ENCODE measurements at regions not wholly inside any gene's neighbourhood (a gene's known extent, or its start where the extent isn't known, plus 50 kb on each side); places are given as distances from the start of the nearest gene placed in this dataset.

- H3K9me3 ChIP-seq (ENCODE audit: control insufficient read depth in 2 of 2, insufficient read depth in 1 of 2, low read length in 1 of 2) = no peaks in the 10 kb centered on the region
- no peak overlapping the region for H3K4me3 ChIP-seq (ENCODE audit: low read length in 2 of 2)
- H3K4me1 ChIP-seq (ENCODE audit: control insufficient read depth in 2 of 2, insufficient read depth in 2 of 2, low read length in 2 of 2) = no peaks in the 10 kb centered on the region
- no peaks in the 10 kb centered on the region for H3K27me3 ChIP-seq (ENCODE audit: control insufficient read depth in 2 of 2, insufficient read depth in 1 of 2, low read length in 1 of 2)
- no peaks in the 10 kb centered on the region for H3K36me3 ChIP-seq (ENCODE audit: control insufficient read depth in 2 of 2, insufficient read depth in 2 of 2, low read length in 1 of 2)
- WGBS = 92% methylated on average over 8 of the region's 8 CpGs
- no peak for DNase-seq (ENCODE audit: low read depth in 6 of 9, low spot score in 9 of 9)
- H3K27ac ChIP-seq (ENCODE audit: low read depth in 1 of 2, low read length in 1 of 2) = no peak overlapping the region
These were observed 93.7 kb downstream of the SPTSSA start for GRCh38 chr14:34368115-34368970.

- Histone ChIP-seq H3K27ac (ENCODE audit: low read depth in 1 of 2, low read length in 1 of 2) (no peak overlapping the region), H3K27me3 (ENCODE audit: control insufficient read depth in 2 of 2, insufficient read depth in 1 of 2, low read length in 1 of 2) (no peaks in the 10 kb centered on the region), H3K4me1 (ENCODE audit: control insufficient read depth in 2 of 2, insufficient read depth in 2 of 2, low read length in 2 of 2) (no peaks in the 10 kb centered on the region), H3K4me3 (ENCODE audit: low read length in 2 of 2) (no peak overlapping the region), H3K36me3 (ENCODE audit: control insufficient read depth in 2 of 2, insufficient read depth in 2 of 2, low read length in 1 of 2) (no peaks in the 10 kb centered on the region), H3K9me3 (ENCODE audit: control insufficient read depth in 2 of 2, insufficient read depth in 1 of 2, low read length in 1 of 2) (no peaks in the 10 kb centered on the region)
- no peak for DNase-seq (ENCODE audit: low read depth in 6 of 9, low spot score in 9 of 9)
- 70% methylated on average over 5 of the region's 5 CpGs for WGBS
These were observed 96.6 kb downstream of the SPTSSA start for GRCh38 chr14:34365309-34365915.

GRCh38 chr14:34364201-34364600, 97.8 kb downstream of the SPTSSA start:
- no peak overlapping the region for H3K4me3 ChIP-seq (ENCODE audit: low read length in 2 of 2)
- H3K36me3 ChIP-seq (ENCODE audit: control insufficient read depth in 2 of 2, insufficient read depth in 2 of 2, low read length in 1 of 2) = no peaks in the 10 kb centered on the region
- H3K9me3 ChIP-seq (ENCODE audit: control insufficient read depth in 2 of 2, insufficient read depth in 1 of 2, low read length in 1 of 2) = no peaks in the 10 kb centered on the region
- DNase-seq (ENCODE audit: low read depth in 6 of 9, low spot score in 9 of 9) = no peak
- H3K27me3 ChIP-seq (ENCODE audit: control insufficient read depth in 2 of 2, insufficient read depth in 1 of 2, low read length in 1 of 2) = no peaks in the 10 kb centered on the region
- H3K27ac ChIP-seq (ENCODE audit: low read depth in 1 of 2, low read length in 1 of 2) = no peak overlapping the region
- 89% methylated on average over 6 of the region's 6 CpGs for WGBS
- no peaks in the 10 kb centered on the region for H3K4me1 ChIP-seq (ENCODE audit: control insufficient read depth in 2 of 2, insufficient read depth in 2 of 2, low read length in 2 of 2)

DNA sequence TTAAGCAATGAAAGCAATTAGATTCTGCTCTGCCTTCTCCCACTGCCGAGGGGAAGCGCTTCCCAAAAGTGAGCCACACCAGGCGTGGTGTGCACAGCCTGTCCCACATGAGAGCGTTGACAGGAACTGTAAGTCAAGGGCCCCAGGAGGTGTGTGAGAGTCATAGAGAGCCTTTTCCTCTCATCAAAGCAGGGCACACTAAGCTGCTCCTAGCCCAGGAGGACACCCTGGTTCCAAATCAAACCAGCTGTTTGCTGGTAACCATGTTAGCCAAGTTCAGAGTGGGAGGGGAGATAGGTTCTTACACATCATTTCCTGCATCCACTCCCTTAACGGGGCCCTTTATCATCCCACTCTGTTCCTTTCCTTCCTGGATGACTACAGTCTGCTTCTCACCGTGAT, 98.3 kb downstream of the SPTSSA start:
- DNase-seq (ENCODE audit: low read depth in 6 of 9, low spot score in 9 of 9) = no peak
- WGBS = 55% methylated on average over 6 of the region's 6 CpGs
- H3K4me1 ChIP-seq (ENCODE audit: control insufficient read depth in 2 of 2, insufficient read depth in 2 of 2, low read length in 2 of 2) = no peaks in the 10 kb centered on the region

DNA sequence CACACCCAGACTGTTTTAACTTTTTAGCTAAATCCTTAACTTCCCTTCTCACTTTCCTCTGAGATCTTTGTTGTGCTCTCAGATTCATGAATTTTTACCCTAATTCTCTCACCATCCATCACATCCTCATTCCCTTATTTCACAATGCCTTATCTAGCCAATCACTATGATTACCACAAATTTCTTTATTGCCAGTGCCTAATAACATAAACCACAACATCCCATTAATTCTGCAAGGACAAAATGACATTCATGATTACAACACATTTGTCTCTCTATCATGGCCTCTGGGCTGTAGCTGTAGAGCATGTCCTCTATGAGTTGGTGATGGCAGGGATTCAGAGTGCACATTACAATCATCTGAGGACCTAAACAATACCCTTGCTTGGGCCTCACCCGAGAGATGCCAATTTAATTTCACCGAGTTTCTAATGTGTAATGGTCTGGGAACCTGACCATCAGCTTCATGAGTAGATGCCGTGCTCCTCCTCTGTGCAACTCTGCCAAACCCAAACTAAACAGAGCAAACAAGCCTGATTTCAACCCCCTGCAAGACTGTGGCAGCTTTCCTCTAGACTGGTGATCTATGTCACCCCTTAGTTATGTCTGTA, 99.3 kb downstream of the SPTSSA start:
- no peak overlapping the region for H3K27ac ChIP-seq (ENCODE audit: low read depth in 1 of 2, low read length in 1 of 2)

More for the DNA sequence above, 98.3 kb downstream of the SPTSSA start:
- H3K4me3 ChIP-seq (ENCODE audit: low read length in 2 of 2) = no peak overlapping the region
- no peaks in the 10 kb centered on the region for H3K27me3 ChIP-seq (ENCODE audit: control insufficient read depth in 2 of 2, insufficient read depth in 1 of 2, low read length in 1 of 2)
- H3K27ac ChIP-seq (ENCODE audit: low read depth in 1 of 2, low read length in 1 of 2) = no peak overlapping the region
- no peaks in the 10 kb centered on the region for H3K9me3 ChIP-seq (ENCODE audit: control insufficient read depth in 2 of 2, insufficient read depth in 1 of 2, low read length in 1 of 2)
- no peaks in the 10 kb centered on the region for H3K36me3 ChIP-seq (ENCODE audit: control insufficient read depth in 2 of 2, insufficient read depth in 2 of 2, low read length in 1 of 2)

DNA sequence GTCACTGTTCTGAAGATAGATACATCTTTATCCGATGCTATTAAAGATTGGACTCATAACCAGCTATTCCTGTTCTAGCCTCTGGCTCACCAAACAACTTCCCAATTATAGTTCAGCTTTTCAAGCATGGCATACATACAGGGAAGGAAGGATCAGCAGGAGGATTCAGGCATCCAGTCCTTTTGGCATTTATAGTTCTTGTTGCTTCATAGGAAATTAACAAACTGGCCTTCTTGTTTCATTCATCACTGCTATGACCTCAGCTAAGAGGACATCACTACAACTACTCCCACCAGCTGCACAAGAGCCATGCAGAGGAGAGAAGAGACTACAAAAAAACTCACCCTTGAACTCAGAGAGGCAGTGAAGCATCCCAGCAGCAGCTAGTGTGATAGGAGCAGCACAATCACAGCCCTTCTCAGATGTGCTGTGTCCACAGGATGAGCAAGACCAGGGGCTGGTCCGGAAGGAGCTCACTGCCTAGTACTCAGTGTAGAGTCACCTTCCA, 100.5 kb downstream of the SPTSSA start:
- no peak for DNase-seq (ENCODE audit: low read depth in 6 of 9, low spot score in 9 of 9)
- H3K27ac ChIP-seq (ENCODE audit: low read depth in 1 of 2, low read length in 1 of 2) = no peak overlapping the region
- no peaks in the 10 kb centered on the region for H3K27me3 ChIP-seq (ENCODE audit: control insufficient read depth in 2 of 2, insufficient read depth in 1 of 2, low read length in 1 of 2)
- no peak overlapping the region for H3K4me3 ChIP-seq (ENCODE audit: low read length in 2 of 2)
- no peaks in the 10 kb centered on the region for H3K36me3 ChIP-seq (ENCODE audit: control insufficient read depth in 2 of 2, insufficient read depth in 2 of 2, low read length in 1 of 2)
- H3K9me3 ChIP-seq (ENCODE audit: control insufficient read depth in 2 of 2, insufficient read depth in 1 of 2, low read length in 1 of 2) = no peaks in the 10 kb centered on the region
- no peaks in the 10 kb centered on the region for H3K4me1 ChIP-seq (ENCODE audit: control insufficient read depth in 2 of 2, insufficient read depth in 2 of 2, low read length in 2 of 2)
- WGBS = 96% methylated on average over 2 of the region's 2 CpGs

More for the DNA sequence above, 99.3 kb downstream of the SPTSSA start:
- H3K36me3 ChIP-seq (ENCODE audit: control insufficient read depth in 2 of 2, insufficient read depth in 2 of 2, low read length in 1 of 2) = no peaks in the 10 kb centered on the region
- no peaks in the 10 kb centered on the region for H3K9me3 ChIP-seq (ENCODE audit: control insufficient read depth in 2 of 2, insufficient read depth in 1 of 2, low read length in 1 of 2)
- H3K4me1 ChIP-seq (ENCODE audit: control insufficient read depth in 2 of 2, insufficient read depth in 2 of 2, low read length in 2 of 2) = no peaks in the 10 kb centered on the region
- DNase-seq (ENCODE audit: low read depth in 6 of 9, low spot score in 9 of 9) = no peak
- WGBS = 95% methylated on average over 3 of the region's 3 CpGs
- H3K4me3 ChIP-seq (ENCODE audit: low read length in 2 of 2) = no peak overlapping the region
- no peaks in the 10 kb centered on the region for H3K27me3 ChIP-seq (ENCODE audit: control insufficient read depth in 2 of 2, insufficient read depth in 1 of 2, low read length in 1 of 2)

DNA sequence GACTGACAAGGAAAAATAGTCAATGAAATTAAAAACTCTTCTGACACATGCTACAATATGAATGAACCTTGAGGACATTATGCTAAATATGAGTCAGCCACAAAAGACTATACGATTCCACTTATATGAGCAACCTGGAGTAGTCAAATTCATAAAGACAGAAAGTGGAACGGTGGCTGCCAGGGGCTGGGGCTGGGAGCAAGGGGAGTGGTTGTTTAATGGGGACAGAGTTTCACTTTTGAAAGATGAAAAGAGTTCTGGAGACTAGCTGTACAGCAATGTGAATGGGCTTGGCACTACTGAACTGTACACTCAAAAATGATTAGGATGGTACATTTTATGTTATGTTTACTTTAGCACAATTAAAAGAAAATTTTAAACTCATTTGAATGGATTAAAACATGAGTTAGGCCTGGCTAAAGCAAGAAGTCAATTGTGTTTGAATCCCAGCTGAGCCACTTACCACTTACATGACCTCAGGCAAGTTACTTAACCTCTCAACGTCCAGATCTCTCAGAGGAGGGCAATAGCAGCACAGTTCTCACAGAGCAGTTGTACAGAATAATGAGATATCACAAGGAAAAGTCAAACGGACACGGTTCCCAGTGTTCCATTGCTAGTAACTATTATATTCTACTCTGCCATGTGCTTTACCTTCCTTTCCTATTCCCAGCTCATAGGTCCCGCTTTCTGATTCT, 102.5 kb downstream of the SPTSSA start:
- Histone ChIP-seq H3K27me3 (ENCODE audit: control insufficient read depth in 2 of 2, insufficient read depth in 1 of 2, low read length in 1 of 2) (no peaks in the 10 kb centered on the region), H3K9me3 (ENCODE audit: control insufficient read depth in 2 of 2, insufficient read depth in 1 of 2, low read length in 1 of 2) (no peaks in the 10 kb centered on the region), H3K27ac (ENCODE audit: low read depth in 1 of 2, low read length in 1 of 2) (no peak overlapping the region), H3K4me3 (ENCODE audit: low read length in 2 of 2) (no peak overlapping the region), H3K36me3 (ENCODE audit: control insufficient read depth in 2 of 2, insufficient read depth in 2 of 2, low read length in 1 of 2) (no peaks in the 10 kb centered on the region), H3K4me1 (ENCODE audit: control insufficient read depth in 2 of 2, insufficient read depth in 2 of 2, low read length in 2 of 2) (no peaks in the 10 kb centered on the region)
- WGBS = 79% methylated on average over 6 of the region's 6 CpGs
- no peak for DNase-seq (ENCODE audit: low read depth in 6 of 9, low spot score in 9 of 9)

DNA sequence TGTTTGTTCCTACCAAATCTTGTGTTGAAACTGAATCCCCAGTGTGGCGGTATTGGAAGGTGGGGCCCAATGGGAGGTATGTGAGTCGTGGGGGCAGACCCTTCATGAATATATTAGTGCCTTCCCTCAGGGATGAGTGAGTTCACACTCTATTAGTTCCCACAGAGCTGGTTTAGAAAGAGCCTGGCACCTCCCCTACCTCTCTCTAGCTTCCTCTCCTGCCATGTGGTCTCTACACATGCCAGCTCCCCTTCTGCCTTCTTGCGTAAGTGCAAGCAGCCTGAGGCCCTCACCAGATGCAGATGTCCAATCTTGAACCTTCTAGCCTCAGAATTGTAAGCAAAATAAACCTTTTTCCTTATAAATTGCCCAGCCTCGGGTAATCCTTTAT, 105.8 kb downstream of the SPTSSA start:
- no peak overlapping the region for H3K27ac ChIP-seq (ENCODE audit: low read depth in 1 of 2, low read length in 1 of 2)
- H3K36me3 ChIP-seq (ENCODE audit: control insufficient read depth in 2 of 2, insufficient read depth in 2 of 2, low read length in 1 of 2) = no peaks in the 10 kb centered on the region
- 95% methylated on average over 4 of the region's 4 CpGs for WGBS
- DNase-seq (ENCODE audit: low read depth in 6 of 9, low spot score in 9 of 9) = no peak
- H3K9me3 ChIP-seq (ENCODE audit: control insufficient read depth in 2 of 2, insufficient read depth in 1 of 2, low read length in 1 of 2) = no peaks in the 10 kb centered on the region
- no peaks in the 10 kb centered on the region for H3K4me1 ChIP-seq (ENCODE audit: control insufficient read depth in 2 of 2, insufficient read depth in 2 of 2, low read length in 2 of 2)
- H3K4me3 ChIP-seq (ENCODE audit: low read length in 2 of 2) = no peak overlapping the region
- H3K27me3 ChIP-seq (ENCODE audit: control insufficient read depth in 2 of 2, insufficient read depth in 1 of 2, low read length in 1 of 2) = no peaks in the 10 kb centered on the region

Data from thymus (tissue), 11 donors.